Stomach (tissue), 8 donors: ENCODE measurements at regions not wholly inside any gene's neighbourhood (a gene's known extent, or its start where the extent isn't known, plus 50 kb on each side); places are given as distances from the start of the nearest gene placed in this dataset.

Experiments used
- DNase-seq, 2 donors: peaks; one replicate each; pipeline versions ENCODE4 v3.0.0 to v3.0.0-alpha.2; 2013 to 2019
- H3K27ac ChIP-seq, 5 donors: fragments of 200-600 bp in 4 of 5; sonication (generic) in 4 of 5; one replicate each; pipeline ENCODE4 v1.5.1; 2013 to 2019; ENCODE audit warnings: mild to moderate bottlenecking in 1 of 5, moderate library complexity in 1 of 5
- H3K27me3 ChIP-seq, 3 donors: fragments of 200-600 bp; sonication (generic); one replicate each; pipeline ENCODE4 v1.5.1; 2017 to 2019; ENCODE audit warnings: mixed run types in 1 of 3
- H3K36me3 ChIP-seq, 4 donors: fragments of 200-600 bp; sonication (generic); 1 replicate in 3 of 4; 2 replicates in 1 of 4; pipeline ENCODE4 v1.5.1; 2016 to 2019
- H3K4me1 ChIP-seq, 4 donors: fragments of 200-600 bp; sonication (generic); one replicate each; pipeline ENCODE4 v1.5.1; 2016 to 2019
- H3K4me3 ChIP-seq, 4 donors: fragments of 200-600 bp; sonication (generic) in 3 of 4; one replicate each; pipeline ENCODE4 v1.5.1; 2016 to 2019; ENCODE audit warnings: mild to moderate bottlenecking in 1 of 4
- H3K9me3 ChIP-seq, 4 donors: fragments of 200-600 bp; sonication (generic); one replicate each; pipeline ENCODE4 v1.5.1; 2016 to 2019
- CTCF ChIP-seq, 7 experiments: fragments of 450-650 bp in 4 of 7; fragments of 200-600 bp in 3 of 7; sonication (generic) in 3 of 7; IDR thresholded peaks; one replicate each; pipeline ENCODE4 v1.5.1; 2016 to 2019; ENCODE audit warnings: antibody characterized with exemption in 7 of 7, control low read depth in 2 of 7, mild to moderate bottlenecking in 1 of 7
- EP300 ChIP-seq: sonication (generic); formaldehyde crosslinking; IDR thresholded peaks from one replicate; pipeline ENCODE4 v1.6.1; 2017; ENCODE audit warnings: antibody characterized with exemption
- POLR2A ChIP-seq, 4 donors: fragments of 450-650 bp; IDR thresholded peaks; one replicate each; pipeline ENCODE4 v1.6.1; 2016; ENCODE audit warnings: antibody characterized with exemption in 4 of 4, control low read depth in 2 of 4, mild to moderate bottlenecking in 1 of 4, moderate library complexity in 1 of 4
- POLR2AphosphoS5 ChIP-seq, 3 donors: sonication (generic); formaldehyde crosslinking; IDR thresholded peaks; one replicate each; pipeline ENCODE4 v1.6.1; 2016; ENCODE audit warnings: antibody characterized with exemption in 3 of 3
- WGBS, 5 donors: extraction: QIAGEN DNeasy Blood & Tissue Kit in 3 of 5; methylation state at CpG; one replicate each; pipeline versions ENCODE4 v1.1.5 to v1.1.7; 2013 to 2018; 5-methylcytosine and 5-hydroxymethylcytosine counted together
- intact Hi-C: fragments of 100-400 bp; cut with DNase I; formaldehyde crosslinking; loops from one replicate; pipeline ENCODE4 v1.15.1; 2023; ENCODE audit warnings: low total_unique reads
- donor health status: healthy with polysubstance abuse.
- donor health status: Bipolar disorder and iron deficiency.
- donor health status: healthy.

- DNase-seq: no peak
- Histone ChIP-seq H3K27me3 (peaks cover 0 to 5% (median 0%) of the 10 kb centered on the region in 3 donors), H3K27ac (no peak overlapping the region), H3K9me3 (no peaks in the 10 kb centered on the region), H3K4me3 (no peak overlapping the region), H3K36me3 (no peaks in the 10 kb centered on the region), H3K4me1 (peaks cover 0 to 11% (median 3%) of the 10 kb centered on the region in 4 donors)
- TF ChIP-seq POLR2AphosphoS5 (IDR thresholded peaks at IDR 0.05): no peak
- TF ChIP-seq CTCF (IDR thresholded peaks at IDR 0.05): no peak
- no peak for TF ChIP-seq POLR2A (IDR thresholded peaks at IDR 0.05)
- no peak for TF ChIP-seq EP300
- 87 to 95% (median 89%) methylated on average over 2 of the region's 2 CpGs for WGBS, 5 donors
- intact Hi-C loops: no loop called here
These were observed 53.1 kb upstream of the ATF3 start for GRCh38 chr1:212555426-212555825.

GRCh38 chr1:212556822-212557549 lies 51.6 kb upstream of the ATF3 start:
- H3K36me3 ChIP-seq: no peaks in the 10 kb centered on the region
- no peaks in the 10 kb centered on the region for H3K9me3 ChIP-seq
- TF ChIP-seq POLR2A (IDR thresholded peaks at IDR 0.05): no peak
- TF ChIP-seq EP300: no peak
- no peak for TF ChIP-seq POLR2AphosphoS5 (IDR thresholded peaks at IDR 0.05)
- TF ChIP-seq CTCF (IDR thresholded peaks at IDR 0.05): no peak
- no peaks in the 10 kb centered on the region for H3K27me3 ChIP-seq
- H3K4me3 ChIP-seq: no peak overlapping the region
- 85 to 96% (median 94%) methylated on average over 3 of the region's 3 CpGs for WGBS, 5 donors
- peaks cover 0 to 11% (median 3%) of the 10 kb centered on the region in 4 donors for H3K4me1 ChIP-seq
- intact Hi-C loops: no loop called here
- H3K27ac ChIP-seq: no peak overlapping the region
- no peak for DNase-seq

GRCh38 chr1:212557739-212558692 lies 50.5 kb upstream of the ATF3 start:
- Histone ChIP-seq H3K9me3 (no peaks in the 10 kb centered on the region), H3K27ac (peak overlapping the region; percentile 84 to 98 (median 92)), H3K27me3 (no peaks in the 10 kb centered on the region), H3K4me3 (peak overlapping the region; percentile 51 to 85 (median 65)), H3K4me1 (peaks cover 0 to 11% (median 3%) of the 10 kb centered on the region in 4 donors), H3K36me3 (no peaks in the 10 kb centered on the region)
- WGBS, 5 donors: 14 to 46% (median 17%) methylated on average over 18 to 47 of the region's 47 CpGs
- intact Hi-C loops: no loop called here
- DNase-seq: peak; percentile 50 to 85
- TF ChIP-seq POLR2AphosphoS5 (IDR thresholded peaks at IDR 0.05): no peak
- no peak for TF ChIP-seq POLR2A (IDR thresholded peaks at IDR 0.05)
- no peak for TF ChIP-seq EP300
- no peak for TF ChIP-seq CTCF (IDR thresholded peaks at IDR 0.05)

GRCh38 chr1:212558693-212559480 lies 49.7 kb upstream of the ATF3 start:
- WGBS, 5 donors: 3 to 7% (median 3%) methylated on average over 16 to 62 of the region's 62 CpGs
- intact Hi-C loops: no loop called here
- H3K9me3 ChIP-seq: no peaks in the 10 kb centered on the region
- peak overlapping the region; percentile 51 to 85 (median 65) for H3K4me3 ChIP-seq
- H3K36me3 ChIP-seq: no peaks in the 10 kb centered on the region
- peak overlapping the region; percentile 84 to 98 (median 92) for H3K27ac ChIP-seq
- TF ChIP-seq CTCF (IDR thresholded peaks at IDR 0.05) (no peak), POLR2A (IDR thresholded peaks at IDR 0.05) (peak in 1 of 4 donors; percentile 35), POLR2AphosphoS5 (IDR thresholded peaks at IDR 0.05) (peak; percentile 87 to 97 (median 91)), EP300 (peak; percentile 92)
- peaks cover 0 to 11% (median 3%) of the 10 kb centered on the region in 4 donors for H3K4me1 ChIP-seq
- DNase-seq: peak; percentile 97 to 98
- no peaks in the 10 kb centered on the region for H3K27me3 ChIP-seq
